NB4 (cell line): ENCODE measurements at regions not wholly inside any gene's neighbourhood (a gene's known extent, or its start where the extent isn't known, plus 50 kb on each side); places are given as distances from the start of the nearest gene placed in this dataset.

Experiments
- CTCF ChIP-seq: IDR thresholded peaks from one replicate; pipeline ENCODE4 v1.5.1; 2012; ENCODE audit warnings: low read depth, low read length
- MYC ChIP-seq: IDR thresholded peaks from 2 replicates; pipeline ENCODE4 v1.6.1; 2011; ENCODE audit warnings: low read depth, low read length
- POLR2A ChIP-seq: IDR thresholded peaks from 2 replicates; pipeline ENCODE4 v1.6.1; 2011; ENCODE audit warnings: mild to moderate bottlenecking; ENCODE audit not compliant: insufficient read length; ENCODE audit errors: extremely low read depth

- TF ChIP-seq CTCF (no peak), POLR2A (no peak), MYC (no peak)
Observed at GRCh38 chr20:40865095-40865494, 163.5 kb upstream of the TOP1 start.
